ENCODE measurements at regions not wholly inside any gene's neighbourhood (a gene's known extent, or its start where the extent isn't known, plus 50 kb on each side); places are given as distances from the start of the nearest gene placed in this dataset.
"Not testable (repeated sequence)": the region's sequence is repeated elsewhere in the genome, so short reads cannot be mapped to it uniquely, and the experiment has no call there.

GRCh38 chr7:96826089-96826488 is 116.4 kb upstream of the SEM1 start:
- Histone ChIP-seq H3K36me3 (ENCODE audit: insufficient read depth, low read length) (no peaks in the 10 kb centered on the region), H2AFZ (ENCODE audit: low read length, unreplicated experiment) (no peak overlapping the region), H3K79me2 (ENCODE audit: control insufficient read depth, insufficient read depth, low read length, unreplicated experiment) (no peaks in the 10 kb centered on the region), H3K4me3 (ENCODE audit: low read depth, low read length) (no peak overlapping the region), H3K27me3 (ENCODE audit: insufficient read depth, low read length) (no peaks in the 10 kb centered on the region), H3K4me1 (ENCODE audit: control insufficient read depth, insufficient read depth, low read length, unreplicated experiment) (peaks cover 9% of the 10 kb centered on the region), H3K27ac (ENCODE audit: low read depth, low read length) (no peak overlapping the region)

GRCh38 chr7:96827701-96828100 is 118.1 kb upstream of the SEM1 start:
- H3K79me2 ChIP-seq (ENCODE audit: control insufficient read depth, insufficient read depth, low read length, unreplicated experiment): no peaks in the 10 kb centered on the region
- H2AFZ ChIP-seq (ENCODE audit: low read length, unreplicated experiment): no peak overlapping the region
- peaks cover 8% of the 10 kb centered on the region for H3K4me1 ChIP-seq (ENCODE audit: control insufficient read depth, insufficient read depth, low read length, unreplicated experiment)
- no peak overlapping the region for H3K4me3 ChIP-seq (ENCODE audit: low read depth, low read length)
- no peaks in the 10 kb centered on the region for H3K27me3 ChIP-seq (ENCODE audit: insufficient read depth, low read length)
- H3K36me3 ChIP-seq (ENCODE audit: insufficient read depth, low read length): no peaks in the 10 kb centered on the region
- no peak overlapping the region for H3K27ac ChIP-seq (ENCODE audit: low read depth, low read length)

GRCh38 chr7:96829121-96829520 is 119.5 kb upstream of the SEM1 start:
- H3K4me3 ChIP-seq (ENCODE audit: low read depth, low read length); H3K27ac ChIP-seq (ENCODE audit: low read depth, low read length): not testable (repeated sequence)

GRCh38 chr7:96831446-96831845 is 121.8 kb upstream of the SEM1 start:
- Histone ChIP-seq H3K27ac (ENCODE audit: low read depth, low read length) (no peak overlapping the region), H3K27me3 (ENCODE audit: insufficient read depth, low read length) (no peaks in the 10 kb centered on the region), H3K36me3 (ENCODE audit: insufficient read depth, low read length) (no peaks in the 10 kb centered on the region), H3K79me2 (ENCODE audit: control insufficient read depth, insufficient read depth, low read length, unreplicated experiment) (no peaks in the 10 kb centered on the region), H3K4me3 (ENCODE audit: low read depth, low read length) (no peak overlapping the region), H2AFZ (ENCODE audit: low read length, unreplicated experiment) (no peak overlapping the region), H3K4me1 (ENCODE audit: control insufficient read depth, insufficient read depth, low read length, unreplicated experiment) (peaks cover 16% of the 10 kb centered on the region)

More at GRCh38 chr7:96829121-96829520, 119.5 kb upstream of the SEM1 start:
- H2AFZ ChIP-seq (ENCODE audit: low read length, unreplicated experiment); H3K36me3 ChIP-seq (ENCODE audit: insufficient read depth, low read length); H3K79me2 ChIP-seq (ENCODE audit: control insufficient read depth, insufficient read depth, low read length, unreplicated experiment); H3K27me3 ChIP-seq (ENCODE audit: insufficient read depth, low read length): not testable (repeated sequence)
- H3K4me1 ChIP-seq (ENCODE audit: control insufficient read depth, insufficient read depth, low read length, unreplicated experiment): peaks cover 12% of the 10 kb centered on the region

GRCh38 chr7:96832092-96832662 is 122.5 kb upstream of the SEM1 start:
- no peak overlapping the region for H3K4me3 ChIP-seq (ENCODE audit: low read depth, low read length)
- no peaks in the 10 kb centered on the region for H3K79me2 ChIP-seq (ENCODE audit: control insufficient read depth, insufficient read depth, low read length, unreplicated experiment)
- H2AFZ ChIP-seq (ENCODE audit: low read length, unreplicated experiment): no peak overlapping the region
- H3K27me3 ChIP-seq (ENCODE audit: insufficient read depth, low read length): no peaks in the 10 kb centered on the region
- H3K36me3 ChIP-seq (ENCODE audit: insufficient read depth, low read length): no peaks in the 10 kb centered on the region
- peaks cover 20% of the 10 kb centered on the region for H3K4me1 ChIP-seq (ENCODE audit: control insufficient read depth, insufficient read depth, low read length, unreplicated experiment)
- no peak overlapping the region for H3K27ac ChIP-seq (ENCODE audit: low read depth, low read length)

- Histone ChIP-seq H3K79me2 (ENCODE audit: control insufficient read depth, insufficient read depth, low read length, unreplicated experiment) (no peaks in the 10 kb centered on the region), H3K27me3 (ENCODE audit: insufficient read depth, low read length) (no peaks in the 10 kb centered on the region), H3K4me3 (ENCODE audit: low read depth, low read length) (no peak overlapping the region), H2AFZ (ENCODE audit: low read length, unreplicated experiment) (peak overlapping the region; percentile 35), H3K36me3 (ENCODE audit: insufficient read depth, low read length) (no peaks in the 10 kb centered on the region), H3K4me1 (ENCODE audit: control insufficient read depth, insufficient read depth, low read length, unreplicated experiment) (peaks cover 22% of the 10 kb centered on the region), H3K27ac (ENCODE audit: low read depth, low read length) (peak overlapping the region; percentile 49)
These were observed 124.2 kb upstream of the SEM1 start for GRCh38 chr7:96833676-96834453.

GRCh38 chr7:96836456-96836855 is 126.8 kb upstream of the SEM1 start:
- Histone ChIP-seq H3K27me3 (ENCODE audit: insufficient read depth, low read length) (no peaks in the 10 kb centered on the region), H3K27ac (ENCODE audit: low read depth, low read length) (no peak overlapping the region), H3K79me2 (ENCODE audit: control insufficient read depth, insufficient read depth, low read length, unreplicated experiment) (no peaks in the 10 kb centered on the region), H3K36me3 (ENCODE audit: insufficient read depth, low read length) (no peaks in the 10 kb centered on the region), H2AFZ (ENCODE audit: low read length, unreplicated experiment) (peak overlapping the region; percentile 57), H3K4me3 (ENCODE audit: low read depth, low read length) (peak overlapping the region; percentile 69), H3K4me1 (ENCODE audit: control insufficient read depth, insufficient read depth, low read length, unreplicated experiment) (peaks cover 22% of the 10 kb centered on the region)

GRCh38 chr7:96837593-96837992 is 127.9 kb upstream of the SEM1 start:
- Histone ChIP-seq H3K79me2 (ENCODE audit: control insufficient read depth, insufficient read depth, low read length, unreplicated experiment) (no peaks in the 10 kb centered on the region), H3K27ac (ENCODE audit: low read depth, low read length) (no peak overlapping the region), H2AFZ (ENCODE audit: low read length, unreplicated experiment) (peak overlapping the region; percentile 40), H3K36me3 (ENCODE audit: insufficient read depth, low read length) (no peaks in the 10 kb centered on the region), H3K4me1 (ENCODE audit: control insufficient read depth, insufficient read depth, low read length, unreplicated experiment) (peaks cover 22% of the 10 kb centered on the region), H3K27me3 (ENCODE audit: insufficient read depth, low read length) (no peaks in the 10 kb centered on the region; the same call in 1 of the 2 replicates), H3K4me3 (ENCODE audit: low read depth, low read length) (no peak overlapping the region)

GRCh38 chr7:96838481-96838880 is 128.8 kb upstream of the SEM1 start:
- no peak overlapping the region for H3K4me3 ChIP-seq (ENCODE audit: low read depth, low read length)
- no peaks in the 10 kb centered on the region for H3K79me2 ChIP-seq (ENCODE audit: control insufficient read depth, insufficient read depth, low read length, unreplicated experiment)
- no peak overlapping the region for H3K27ac ChIP-seq (ENCODE audit: low read depth, low read length)
- no peaks in the 10 kb centered on the region for H3K36me3 ChIP-seq (ENCODE audit: insufficient read depth, low read length)
- no peaks in the 10 kb centered on the region; the same call in 1 of the 2 replicates for H3K27me3 ChIP-seq (ENCODE audit: insufficient read depth, low read length)
- peaks cover 16% of the 10 kb centered on the region for H3K4me1 ChIP-seq (ENCODE audit: control insufficient read depth, insufficient read depth, low read length, unreplicated experiment)
- peak overlapping the region; percentile 23 for H2AFZ ChIP-seq (ENCODE audit: low read length, unreplicated experiment)

GRCh38 chr7:96855139-96855538 is 145.5 kb upstream of the SEM1 start:
- Histone ChIP-seq H3K4me3 (ENCODE audit: low read depth, low read length) (no peak overlapping the region), H3K27ac (ENCODE audit: low read depth, low read length) (no peak overlapping the region), H3K36me3 (ENCODE audit: insufficient read depth, low read length) (no peaks in the 10 kb centered on the region), H2AFZ (ENCODE audit: low read length, unreplicated experiment) (no peak overlapping the region), H3K4me1 (ENCODE audit: control insufficient read depth, insufficient read depth, low read length, unreplicated experiment) (no peaks in the 10 kb centered on the region), H3K79me2 (ENCODE audit: control insufficient read depth, insufficient read depth, low read length, unreplicated experiment) (no peaks in the 10 kb centered on the region), H3K27me3 (ENCODE audit: insufficient read depth, low read length) (no peaks in the 10 kb centered on the region)

GRCh38 chr7:96855691-96856090 is 146.0 kb upstream of the SEM1 start:
- Histone ChIP-seq H3K27me3 (ENCODE audit: insufficient read depth, low read length) (no peaks in the 10 kb centered on the region), H3K36me3 (ENCODE audit: insufficient read depth, low read length) (no peaks in the 10 kb centered on the region), H3K4me1 (ENCODE audit: control insufficient read depth, insufficient read depth, low read length, unreplicated experiment) (no peaks in the 10 kb centered on the region), H3K4me3 (ENCODE audit: low read depth, low read length) (no peak overlapping the region), H2AFZ (ENCODE audit: low read length, unreplicated experiment) (no peak overlapping the region), H3K27ac (ENCODE audit: low read depth, low read length) (no peak overlapping the region), H3K79me2 (ENCODE audit: control insufficient read depth, insufficient read depth, low read length, unreplicated experiment) (no peaks in the 10 kb centered on the region)

Measured in ACC112 (cell line).